ENCODE measurements at regions not wholly inside any gene's neighbourhood (a gene's known extent, or its start where the extent isn't known, plus 50 kb on each side); places are given as distances from the start of the nearest gene placed in this dataset.
"Not testable (repeated sequence)": the region's sequence is repeated elsewhere in the genome, so short reads cannot be mapped to it uniquely, and the experiment has no call there.

DNA sequence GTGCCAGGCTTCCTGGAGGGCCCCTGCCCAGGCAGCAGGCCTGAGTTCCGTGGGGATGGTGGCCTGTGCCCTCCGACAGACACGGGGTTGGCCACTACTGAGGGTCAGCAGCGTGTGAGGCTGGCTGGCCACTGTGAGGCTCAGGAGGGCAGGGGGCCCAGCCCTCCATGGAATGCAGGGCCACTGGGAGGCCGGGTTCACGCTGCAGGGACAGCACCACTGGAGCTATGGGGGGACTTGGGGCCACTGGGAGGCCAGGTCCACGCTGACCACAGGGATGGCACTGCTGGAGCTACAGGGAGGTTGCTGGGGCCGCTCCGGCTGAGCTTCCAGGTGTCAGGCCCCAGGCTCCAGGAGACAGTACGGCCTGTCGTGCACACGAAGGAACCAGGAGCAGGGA, 116.7 kb upstream of the ZNF469 start:
- not testable (repeated sequence) for DNase-seq (ENCODE audit: low spot score); H3K4me1 ChIP-seq; H3F3A ChIP-seq (ENCODE audit: low read depth); H3K27ac Mint-ChIP-seq; H3K36me3 ChIP-seq; H3K9me3 Mint-ChIP-seq; H3K4me2 ChIP-seq; H3K27ac ChIP-seq; H3K9me3 ChIP-seq (ENCODE audit: low read depth); H3K4me3 Mint-ChIP-seq; H3K4me1 Mint-ChIP-seq; H4K20me1 ChIP-seq (ENCODE audit: low read depth); H3K27me3 ChIP-seq; H3K27me3 Mint-ChIP-seq (ENCODE audit: insufficient read depth, low read depth); H3K4me3 ChIP-seq; H3K9ac ChIP-seq; H3K79me2 ChIP-seq (ENCODE audit: low read depth); H2AFZ ChIP-seq (replicated peaks); H3K36me3 Mint-ChIP-seq

DNA sequence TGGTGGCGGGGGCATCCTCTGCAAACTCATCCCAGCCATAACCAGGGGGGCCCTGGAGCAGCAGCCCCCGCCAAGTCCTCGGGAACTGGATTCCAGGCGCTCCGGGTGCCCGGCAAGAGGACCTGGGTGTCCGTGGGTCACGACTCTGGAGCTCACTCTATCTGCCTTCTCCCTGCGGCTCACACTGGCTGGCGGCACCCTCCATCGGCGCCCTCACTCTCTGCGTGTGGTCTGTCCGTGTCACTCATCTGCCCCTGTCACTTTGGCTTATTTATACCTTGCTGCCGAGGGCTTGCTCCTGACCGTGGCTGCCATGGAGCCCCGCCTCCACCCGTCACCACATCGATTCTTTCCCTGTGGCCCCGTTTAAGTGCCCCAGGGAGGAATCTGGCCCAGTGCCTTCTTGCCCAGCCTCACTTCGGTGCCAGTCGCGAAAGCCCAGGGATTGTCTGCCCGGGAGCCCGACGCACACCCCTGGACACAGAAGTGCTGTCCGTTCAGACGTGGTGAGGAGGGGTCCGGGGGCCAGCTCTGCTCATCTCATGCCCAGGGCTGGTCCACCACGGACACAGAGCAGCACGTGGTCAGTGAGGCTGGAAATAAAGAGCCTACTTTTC, 115.7 kb upstream of the ZNF469 start:
- not testable (repeated sequence) for H3K27ac ChIP-seq; H3K79me2 ChIP-seq (ENCODE audit: low read depth); H3K4me1 Mint-ChIP-seq; H2AFZ ChIP-seq (replicated peaks); H3F3A ChIP-seq (ENCODE audit: low read depth); H3K4me3 ChIP-seq; H3K4me2 ChIP-seq; H3K4me1 ChIP-seq; H3K27ac Mint-ChIP-seq; H4K20me1 ChIP-seq (ENCODE audit: low read depth); H3K36me3 Mint-ChIP-seq; H3K36me3 ChIP-seq; H3K4me3 Mint-ChIP-seq; H3K9ac ChIP-seq; H3K27me3 ChIP-seq; H3K27me3 Mint-ChIP-seq (ENCODE audit: insufficient read depth, low read depth); DNase-seq (ENCODE audit: low spot score); H3K9me3 ChIP-seq (ENCODE audit: low read depth); H3K9me3 Mint-ChIP-seq

DNA sequence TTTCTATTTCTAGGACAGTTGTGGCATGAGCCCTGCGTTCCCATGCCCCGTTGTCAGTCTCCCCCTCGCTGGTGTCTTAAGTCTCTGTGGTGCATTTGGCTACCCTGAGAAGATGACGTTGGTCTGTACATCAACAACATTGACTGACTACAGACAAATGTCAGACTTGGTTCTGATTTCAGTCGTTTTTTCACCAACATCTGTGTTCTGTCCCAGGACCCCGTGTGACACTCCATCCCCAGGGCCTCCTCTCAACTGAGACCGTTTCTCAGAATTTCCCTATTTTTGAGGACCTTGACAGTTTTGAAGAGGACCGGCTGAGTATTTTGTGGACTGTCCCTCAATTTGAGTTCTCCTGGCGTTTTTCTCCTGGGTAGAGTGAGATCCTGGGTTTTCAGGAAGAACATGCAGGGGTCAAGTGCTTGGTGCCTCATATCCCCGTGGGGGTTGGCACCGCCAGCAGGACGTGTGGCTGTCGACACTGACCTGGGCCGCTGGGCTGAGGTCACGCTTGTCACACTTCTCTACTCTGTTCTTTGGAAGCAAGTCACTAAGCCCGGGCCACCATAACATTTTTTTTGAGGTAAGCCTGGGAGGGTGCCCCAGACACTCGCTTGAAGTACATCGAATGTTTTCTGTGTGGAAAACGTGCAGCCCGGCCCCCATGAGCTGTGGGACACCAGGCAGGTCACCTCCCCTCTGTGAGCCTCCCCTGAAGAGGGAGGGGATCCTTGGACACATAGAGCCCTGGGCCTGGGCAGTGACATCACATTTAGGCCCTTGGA, 114.4 kb upstream of the ZNF469 start:
- H3K9me3 Mint-ChIP-seq; H3K9ac ChIP-seq; H3F3A ChIP-seq (ENCODE audit: low read depth); H3K79me2 ChIP-seq (ENCODE audit: low read depth); H3K4me1 Mint-ChIP-seq; H3K36me3 Mint-ChIP-seq; H3K27ac Mint-ChIP-seq; DNase-seq (ENCODE audit: low spot score); H2AFZ ChIP-seq (replicated peaks); H3K9me3 ChIP-seq (ENCODE audit: low read depth); H3K27me3 Mint-ChIP-seq (ENCODE audit: insufficient read depth, low read depth); H3K4me2 ChIP-seq; H3K36me3 ChIP-seq; H3K4me3 ChIP-seq; H3K27ac ChIP-seq; H4K20me1 ChIP-seq (ENCODE audit: low read depth); H3K4me3 Mint-ChIP-seq; H3K27me3 ChIP-seq; H3K4me1 ChIP-seq: not testable (repeated sequence)

DNA sequence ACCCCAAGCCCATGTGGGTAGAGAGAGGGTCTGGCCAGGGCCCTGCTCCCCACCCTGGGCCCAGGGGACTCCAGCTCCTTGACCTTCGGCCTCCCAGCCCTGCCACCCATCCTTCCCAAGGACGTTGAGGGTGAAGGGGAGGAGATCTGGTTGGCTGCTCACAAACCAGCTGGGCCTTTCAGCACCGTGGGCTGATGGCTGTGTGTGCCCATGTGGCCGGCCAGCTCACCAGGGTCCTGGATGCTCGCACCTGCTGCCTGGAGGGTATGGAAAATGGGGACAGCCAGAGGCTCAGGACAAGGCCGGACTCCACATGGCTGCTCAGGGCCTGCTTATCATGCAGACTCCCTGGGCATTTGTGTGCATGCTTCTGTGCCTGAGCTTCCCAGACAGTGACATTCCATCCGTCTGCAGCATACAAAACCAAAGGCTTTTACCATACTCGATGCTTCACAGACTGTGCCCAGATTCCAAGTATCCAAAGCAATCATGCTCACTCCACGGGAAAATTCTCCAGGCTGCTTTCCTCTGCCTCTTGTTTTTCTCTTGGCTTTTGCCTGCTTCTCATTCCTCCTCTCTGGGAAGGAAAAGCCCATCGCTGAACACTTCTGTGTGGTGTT, 112.5 kb upstream of the ZNF469 start:
- not testable (repeated sequence) for H3K9ac ChIP-seq; DNase-seq (ENCODE audit: low spot score)
- peak overlapping the region; percentile 77 for H3K27ac Mint-ChIP-seq

DNA sequence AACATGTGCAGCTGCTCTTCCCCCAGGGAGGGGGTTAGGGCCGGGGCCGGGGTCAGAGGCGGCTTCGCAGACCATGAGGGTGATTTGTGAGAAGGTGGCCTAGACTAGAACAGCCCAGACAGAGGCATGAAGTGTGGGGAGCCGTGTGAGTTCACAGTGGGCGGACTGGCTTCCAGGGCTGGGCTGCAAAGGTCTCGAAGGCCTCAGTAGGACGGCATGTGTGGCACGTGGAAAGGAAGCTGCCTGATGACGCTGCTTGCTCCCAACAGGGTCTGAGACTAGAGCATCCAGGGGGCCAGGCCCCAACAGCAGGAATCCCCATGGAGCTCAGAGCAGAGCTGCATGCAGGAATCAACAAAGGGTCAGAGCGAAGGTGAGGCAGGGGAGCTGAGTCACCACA, 111.5 kb upstream of the ZNF469 start:
- not testable (repeated sequence) for H3K9me3 Mint-ChIP-seq; H3K36me3 ChIP-seq; H3K79me2 ChIP-seq (ENCODE audit: low read depth); H3F3A ChIP-seq (ENCODE audit: low read depth); H3K4me2 ChIP-seq; H3K9me3 ChIP-seq (ENCODE audit: low read depth); H3K4me1 ChIP-seq; H2AFZ ChIP-seq (replicated peaks); H3K27ac Mint-ChIP-seq; H3K27ac ChIP-seq; H3K4me3 Mint-ChIP-seq; H3K36me3 Mint-ChIP-seq; H4K20me1 ChIP-seq (ENCODE audit: low read depth); DNase-seq (ENCODE audit: low spot score); H3K4me1 Mint-ChIP-seq; H3K4me3 ChIP-seq; H3K27me3 ChIP-seq; H3K27me3 Mint-ChIP-seq (ENCODE audit: insufficient read depth, low read depth); H3K9ac ChIP-seq

More for the DNA sequence above, 112.5 kb upstream of the ZNF469 start:
- H4K20me1 ChIP-seq (ENCODE audit: low read depth); H3K4me1 ChIP-seq; H3K4me3 ChIP-seq; H3K9me3 ChIP-seq (ENCODE audit: low read depth); H3K36me3 Mint-ChIP-seq; H3K27ac ChIP-seq; H3F3A ChIP-seq (ENCODE audit: low read depth); H2AFZ ChIP-seq (replicated peaks); H3K4me1 Mint-ChIP-seq; H3K27me3 ChIP-seq; H3K4me2 ChIP-seq; H3K9me3 Mint-ChIP-seq; H3K79me2 ChIP-seq (ENCODE audit: low read depth); H3K27me3 Mint-ChIP-seq (ENCODE audit: insufficient read depth, low read depth); H3K4me3 Mint-ChIP-seq; H3K36me3 ChIP-seq: not testable (repeated sequence)

DNA sequence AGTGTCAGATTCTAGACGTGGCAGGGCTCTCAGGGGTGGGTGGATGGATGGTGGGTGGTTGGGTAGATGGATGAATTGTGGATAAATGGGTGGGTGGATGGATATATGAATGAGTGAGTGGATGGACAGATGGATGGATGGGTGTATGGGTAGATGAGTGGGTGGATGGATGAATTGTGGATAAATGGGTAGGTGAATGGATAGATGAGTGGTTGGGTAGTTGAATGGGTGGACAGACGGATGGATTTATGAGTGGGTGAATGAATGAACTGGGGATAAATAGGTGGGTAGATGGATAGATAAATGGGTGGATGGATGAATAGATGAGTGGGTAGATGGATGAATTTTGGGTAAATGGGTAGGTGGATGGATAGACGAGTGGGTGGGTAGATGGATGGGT, 111.0 kb upstream of the ZNF469 start:
- not testable (repeated sequence) for H2AFZ ChIP-seq (replicated peaks); H3K9ac ChIP-seq; H3K9me3 Mint-ChIP-seq; H3K79me2 ChIP-seq (ENCODE audit: low read depth); H3K4me2 ChIP-seq; H4K20me1 ChIP-seq (ENCODE audit: low read depth); H3K27ac Mint-ChIP-seq; H3F3A ChIP-seq (ENCODE audit: low read depth); DNase-seq (ENCODE audit: low spot score); H3K4me3 ChIP-seq; H3K36me3 ChIP-seq; H3K4me3 Mint-ChIP-seq; H3K36me3 Mint-ChIP-seq; H3K9me3 ChIP-seq (ENCODE audit: low read depth); H3K4me1 ChIP-seq; H3K4me1 Mint-ChIP-seq; H3K27me3 ChIP-seq; H3K27me3 Mint-ChIP-seq (ENCODE audit: insufficient read depth, low read depth); H3K27ac ChIP-seq

DNA sequence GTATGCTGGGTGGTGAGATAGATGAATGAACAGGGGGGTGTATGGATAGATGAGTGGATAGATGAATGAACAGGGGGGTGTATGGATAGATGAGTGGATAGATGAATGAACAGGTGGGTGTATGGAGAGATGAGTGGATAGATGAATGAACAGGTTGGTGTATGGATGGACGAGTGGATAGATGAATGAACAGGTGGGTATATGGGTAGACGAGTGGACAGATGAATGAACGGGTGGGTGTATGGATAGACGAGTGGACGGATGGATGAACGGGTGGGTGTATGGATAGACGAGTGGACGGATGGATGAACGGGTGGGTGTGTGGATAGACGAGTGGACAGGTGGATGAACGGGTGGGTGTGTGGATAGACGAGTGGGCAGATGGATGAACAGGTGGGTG, 110.3 kb upstream of the ZNF469 start:
- H2AFZ ChIP-seq (replicated peaks); H3K4me2 ChIP-seq; H4K20me1 ChIP-seq (ENCODE audit: low read depth); H3K4me3 Mint-ChIP-seq; H3K9ac ChIP-seq; H3K9me3 ChIP-seq (ENCODE audit: low read depth); H3F3A ChIP-seq (ENCODE audit: low read depth); H3K4me1 ChIP-seq; H3K27ac ChIP-seq; H3K36me3 ChIP-seq; H3K79me2 ChIP-seq (ENCODE audit: low read depth); H3K27me3 ChIP-seq; H3K36me3 Mint-ChIP-seq; H3K4me3 ChIP-seq; H3K9me3 Mint-ChIP-seq; H3K27ac Mint-ChIP-seq; H3K27me3 Mint-ChIP-seq (ENCODE audit: insufficient read depth, low read depth); H3K4me1 Mint-ChIP-seq; DNase-seq (ENCODE audit: low spot score): not testable (repeated sequence)

DNA sequence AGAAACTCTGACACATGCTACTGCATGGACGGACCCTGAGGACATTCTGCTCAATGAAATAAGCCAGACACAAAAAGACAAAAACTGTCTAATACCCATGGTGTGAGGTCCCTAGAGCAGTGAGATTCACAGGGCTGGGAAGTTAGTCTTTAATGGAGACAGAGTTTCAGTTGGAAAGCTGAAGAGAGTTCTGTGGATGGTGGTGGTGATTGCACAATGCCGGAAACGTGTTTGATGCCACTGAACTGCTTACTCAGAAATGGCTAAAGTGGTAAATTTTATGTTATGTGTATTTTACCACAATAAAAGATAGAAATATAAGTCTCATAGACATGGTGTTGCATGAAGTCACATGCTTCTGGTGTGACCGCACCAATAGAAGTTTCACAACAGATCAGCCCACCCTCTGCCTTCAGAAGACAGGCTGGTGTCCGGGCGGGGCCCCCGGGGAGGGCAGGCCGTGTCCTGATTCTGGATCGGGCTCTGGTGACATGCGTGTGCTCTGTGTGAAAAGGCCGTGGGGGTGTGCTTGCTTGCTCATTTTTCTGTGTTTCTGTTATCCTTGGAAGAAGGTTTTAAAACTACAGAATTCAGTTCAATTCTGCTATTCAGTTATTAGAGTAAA, 108.5 kb upstream of the ZNF469 start:
- not testable (repeated sequence) for H3K9ac ChIP-seq

More for the DNA sequence above, 108.5 kb upstream of the ZNF469 start:
- DNase-seq (ENCODE audit: low spot score); H3K4me1 Mint-ChIP-seq; H3K36me3 ChIP-seq; H3K9me3 ChIP-seq (ENCODE audit: low read depth); H3K79me2 ChIP-seq (ENCODE audit: low read depth); H3K4me3 Mint-ChIP-seq; H3K36me3 Mint-ChIP-seq; H3F3A ChIP-seq (ENCODE audit: low read depth); H2AFZ ChIP-seq (replicated peaks); H4K20me1 ChIP-seq (ENCODE audit: low read depth); H3K27me3 Mint-ChIP-seq (ENCODE audit: insufficient read depth, low read depth); H3K4me1 ChIP-seq; H3K27ac Mint-ChIP-seq; H3K4me3 ChIP-seq; H3K27me3 ChIP-seq; H3K27ac ChIP-seq; H3K4me2 ChIP-seq: not testable (repeated sequence)
- peaks cover 15% of the 10 kb centered on the region for H3K9me3 Mint-ChIP-seq
